A204.1 (cell line): ENCODE measurements at regions not wholly inside any gene's neighbourhood (a gene's known extent, or its start where the extent isn't known, plus 50 kb on each side); places are given as distances from the start of the nearest gene placed in this dataset.

ENCODE experiments used
- FAIRE-seq: peaks from 2 replicates; lab custom pipeline; 2012; peaks lifted over from hg19 to GRCh38; lab: Jason Lieb, UNC

DNA sequence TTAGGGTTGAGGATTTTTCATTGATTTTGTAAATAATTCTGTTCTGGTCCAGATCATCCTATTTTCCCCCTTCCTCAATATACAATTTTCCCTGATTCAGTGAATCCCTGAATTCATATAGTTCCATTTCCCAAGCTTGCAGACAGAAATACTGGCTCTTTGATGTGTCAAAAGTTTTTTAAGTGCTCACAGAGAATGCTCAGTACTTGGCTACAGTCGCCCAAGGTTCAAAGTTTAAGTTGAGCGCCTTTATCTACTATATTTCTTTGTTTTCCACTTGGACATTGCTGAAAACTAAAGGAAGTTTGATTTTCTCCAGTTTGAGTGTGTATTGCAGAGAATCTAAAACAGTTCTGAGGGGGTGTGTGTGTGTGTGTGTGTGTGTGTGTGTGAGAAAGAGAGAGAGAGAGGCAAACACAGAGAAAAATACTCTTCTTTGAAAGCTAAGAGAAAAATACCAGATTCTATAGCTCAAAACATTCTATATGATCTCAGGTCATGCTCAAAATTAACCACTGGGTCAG, 136.2 kb upstream of the ACO1 start:
- FAIRE-seq: no peak

GRCh38 chr9:32251539-32251938, 132.9 kb upstream of the ACO1 start:
- peak; percentile 89 for FAIRE-seq

- FAIRE-seq: no peak
Measured at GRCh38 chr9:32253731-32254130, 130.7 kb upstream of the ACO1 start.

GRCh38 chr9:32255026-32255425, 129.4 kb upstream of the ACO1 start:
- FAIRE-seq: no peak

DNA sequence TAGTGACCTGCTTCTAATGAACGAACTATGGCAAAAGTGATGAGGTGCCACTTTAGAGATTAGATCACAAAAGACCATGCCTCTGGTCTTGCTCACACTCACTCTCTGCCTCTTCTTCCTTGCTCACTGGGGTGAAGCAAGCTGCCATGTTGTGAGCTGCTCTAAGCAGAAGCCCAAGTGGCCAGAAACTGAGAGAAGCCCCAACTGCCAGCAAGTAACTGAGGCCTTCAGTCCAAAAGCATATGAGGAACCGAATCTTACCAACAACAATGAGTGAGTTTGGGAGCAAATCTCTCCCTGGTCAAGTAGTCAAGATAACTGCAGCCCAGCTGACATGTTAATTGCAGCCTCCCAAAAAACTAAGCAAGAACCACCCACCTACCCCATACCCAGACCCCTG, 126.0 kb upstream of the ACO1 start:
- FAIRE-seq: no peak

DNA sequence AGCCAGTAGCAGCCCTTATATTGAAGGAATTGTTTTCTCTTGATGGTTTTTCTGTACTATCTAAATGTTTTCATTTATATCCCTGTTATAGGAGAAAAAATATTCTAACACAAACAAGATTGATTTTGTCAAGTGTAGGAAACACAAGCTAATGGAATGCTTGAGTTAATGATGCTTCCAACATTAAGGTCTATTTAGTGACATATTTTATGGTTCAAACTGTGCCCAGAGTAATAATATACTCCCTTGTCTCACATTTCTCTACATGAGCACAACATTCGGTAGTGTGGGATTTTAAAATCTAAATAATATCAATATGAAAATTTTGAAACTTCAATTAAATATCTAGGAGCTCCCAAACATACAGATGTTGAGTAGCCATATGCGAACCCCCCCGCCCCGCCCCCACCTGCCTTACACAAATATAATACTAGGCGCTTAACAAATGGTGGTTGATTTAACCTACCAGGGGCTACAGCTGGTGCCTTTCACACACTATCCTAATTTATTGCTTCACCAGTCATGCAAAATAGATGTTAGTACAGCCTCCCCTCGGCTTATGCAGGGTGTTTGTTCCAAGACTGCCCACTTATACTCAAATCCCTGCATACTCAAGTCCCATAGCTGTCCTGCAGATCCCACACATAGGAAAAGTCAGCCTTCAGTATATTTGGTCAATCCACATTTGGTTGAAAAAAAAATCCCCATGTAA, 124.1 kb upstream of the ACO1 start:
- no peak for FAIRE-seq

- no peak for FAIRE-seq
Measured at GRCh38 chr9:32264170-32264864, 120.1 kb upstream of the ACO1 start.

GRCh38 chr9:32265037-32265436, 119.4 kb upstream of the ACO1 start:
- FAIRE-seq: no peak

DNA sequence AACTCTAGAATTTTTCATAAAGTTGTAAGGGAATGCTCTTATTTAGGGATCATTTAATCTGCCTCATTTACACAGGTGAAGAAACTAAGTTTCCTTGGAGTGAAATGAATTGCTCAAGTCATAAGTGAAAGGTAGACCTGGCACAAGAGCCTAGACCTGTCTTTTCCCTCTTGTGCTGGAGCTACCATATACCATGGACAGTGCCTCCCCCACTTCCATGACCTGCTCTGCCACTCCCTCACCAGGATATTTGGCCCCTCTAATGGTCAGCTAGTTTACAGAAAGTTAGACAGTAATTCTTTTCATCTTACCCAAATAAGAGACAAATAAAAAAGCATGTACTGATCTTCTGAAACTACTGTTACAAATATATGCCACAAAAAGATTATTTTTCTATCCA, 105.5 kb upstream of the ACO1 start:
- FAIRE-seq: no peak

DNA sequence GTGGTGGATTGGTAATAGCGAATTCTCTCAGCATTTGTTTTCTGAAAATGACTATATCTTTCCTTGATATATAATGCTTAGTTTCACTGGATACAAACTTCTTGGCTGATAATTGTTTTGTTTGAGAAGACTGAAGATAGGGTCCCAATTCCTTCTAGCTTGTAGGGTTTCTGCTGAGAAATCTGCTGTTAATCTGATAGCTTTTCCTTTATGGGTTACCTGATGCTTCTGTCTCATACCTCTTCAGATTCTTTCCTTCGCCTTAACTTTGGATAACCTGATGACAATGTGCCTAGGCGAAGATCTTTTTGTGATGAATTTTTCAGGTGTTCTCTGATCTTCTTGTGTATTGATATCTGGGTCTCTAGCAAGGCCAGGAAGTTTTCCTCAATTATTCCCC, 94.7 kb upstream of the ACO1 start:
- FAIRE-seq: no peak

DNA sequence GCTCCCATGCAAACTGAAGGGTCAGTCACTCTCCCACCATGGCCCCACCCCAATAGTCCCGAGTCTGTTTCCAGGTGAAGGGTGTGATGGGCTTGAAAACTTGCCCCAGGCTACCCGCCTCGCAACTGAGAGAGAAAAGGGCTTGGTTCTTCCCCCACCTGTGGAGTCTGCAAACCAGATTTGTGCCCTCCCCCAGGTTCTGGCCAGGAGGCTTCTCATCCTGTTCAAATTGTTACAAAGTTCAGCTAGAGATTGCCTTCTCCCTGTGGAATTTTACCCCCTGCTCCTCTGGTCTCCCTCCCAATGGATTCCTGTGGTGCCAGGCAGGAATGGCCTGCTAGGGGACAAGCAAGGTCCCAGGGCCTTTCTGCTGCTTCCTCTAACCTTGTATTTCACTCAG, 93.1 kb upstream of the ACO1 start:
- no peak for FAIRE-seq

GRCh38 chr9:32292611-32293010, 91.8 kb upstream of the ACO1 start:
- no peak for FAIRE-seq

DNA sequence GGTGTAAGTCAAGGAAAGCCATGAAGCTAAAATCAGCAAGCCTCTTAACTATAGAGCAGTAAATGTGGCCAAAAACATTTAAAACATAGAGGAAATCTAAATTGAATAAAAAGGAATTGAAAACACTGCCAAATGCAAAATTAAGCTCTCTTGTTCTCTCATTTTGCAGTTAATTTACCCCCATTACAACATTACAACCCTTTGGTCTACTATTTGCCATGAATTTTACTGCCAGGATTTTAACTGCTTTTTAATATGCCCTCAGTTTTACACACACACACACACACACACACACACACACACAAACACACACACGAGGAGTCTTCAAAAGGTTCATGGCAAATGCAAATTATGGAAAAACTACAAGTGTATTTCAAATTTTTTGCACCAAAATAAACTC, 91.4 kb upstream of the ACO1 start:
- no peak for FAIRE-seq

DNA sequence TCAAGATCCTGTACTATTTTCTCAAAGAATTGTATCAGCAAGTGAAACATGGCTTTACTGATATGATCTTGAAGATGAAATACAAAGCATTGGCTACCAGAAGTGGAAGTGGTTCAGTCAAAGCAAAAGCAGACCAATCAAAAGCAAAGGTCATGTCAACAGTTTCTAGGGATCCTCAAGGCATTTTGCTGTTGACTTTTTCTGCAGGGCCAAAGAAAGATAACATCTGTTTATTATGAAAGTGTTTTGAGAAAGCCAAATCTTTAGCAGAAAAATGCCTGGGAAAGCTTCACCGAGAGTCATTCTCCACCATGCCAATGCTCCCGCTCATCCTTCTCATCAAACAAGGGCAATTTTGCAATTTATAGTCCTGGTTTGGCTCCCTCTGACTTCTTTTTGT, 90.3 kb upstream of the ACO1 start:
- no peak for FAIRE-seq

DNA sequence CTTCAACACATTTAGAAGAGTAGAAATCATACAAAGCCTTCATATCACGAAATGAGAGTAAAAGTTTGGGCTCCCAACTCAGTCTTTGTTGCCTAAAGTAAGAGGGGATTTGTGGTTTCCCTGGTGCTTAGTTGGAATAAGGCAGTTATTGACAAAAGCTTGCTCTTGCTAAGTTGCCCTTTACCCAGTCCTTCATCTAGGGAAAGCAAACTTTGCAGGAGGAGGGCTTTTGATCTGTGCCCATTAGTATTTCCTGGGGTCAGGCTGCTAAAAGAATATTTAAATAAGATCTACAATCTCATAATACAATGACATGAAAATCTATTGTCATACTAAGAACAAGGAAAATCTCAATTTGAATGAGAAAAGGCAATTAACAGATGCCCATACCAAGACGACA, 84.1 kb upstream of the ACO1 start:
- FAIRE-seq: no peak

GRCh38 chr9:32304495-32304894, 79.9 kb upstream of the ACO1 start:
- no peak for FAIRE-seq

- no peak for FAIRE-seq
Measured at GRCh38 chr9:32306006-32306405, 78.4 kb upstream of the ACO1 start.

DNA sequence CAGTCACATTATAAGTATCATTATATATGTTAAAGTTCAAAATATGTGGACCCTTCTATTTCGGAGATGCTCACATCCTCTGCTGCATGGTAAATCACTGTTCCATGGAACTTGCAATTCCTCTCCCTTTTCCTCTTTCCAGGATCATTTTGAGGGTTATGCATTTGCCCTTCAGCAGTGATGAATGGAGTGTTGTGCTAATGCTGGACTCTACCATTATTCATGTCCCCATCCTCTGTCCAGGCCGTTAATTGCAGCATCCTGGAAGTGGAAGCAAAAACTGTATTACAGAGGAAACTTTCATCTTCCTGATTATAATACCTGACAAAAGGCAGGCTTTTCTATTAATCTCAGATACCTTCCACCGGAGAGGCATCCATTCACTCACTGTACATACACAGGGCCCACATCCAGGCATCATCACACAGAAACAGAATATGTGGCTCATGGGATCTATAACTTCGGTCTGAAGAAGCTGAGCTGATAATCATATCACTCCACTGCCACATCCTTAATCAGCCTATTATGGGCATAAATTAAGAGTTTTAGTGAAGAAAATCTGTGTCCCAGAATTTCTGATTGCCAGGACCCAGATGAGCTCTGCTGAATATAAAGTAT, 65.0 kb upstream of the ACO1 start:
- no peak for FAIRE-seq

DNA sequence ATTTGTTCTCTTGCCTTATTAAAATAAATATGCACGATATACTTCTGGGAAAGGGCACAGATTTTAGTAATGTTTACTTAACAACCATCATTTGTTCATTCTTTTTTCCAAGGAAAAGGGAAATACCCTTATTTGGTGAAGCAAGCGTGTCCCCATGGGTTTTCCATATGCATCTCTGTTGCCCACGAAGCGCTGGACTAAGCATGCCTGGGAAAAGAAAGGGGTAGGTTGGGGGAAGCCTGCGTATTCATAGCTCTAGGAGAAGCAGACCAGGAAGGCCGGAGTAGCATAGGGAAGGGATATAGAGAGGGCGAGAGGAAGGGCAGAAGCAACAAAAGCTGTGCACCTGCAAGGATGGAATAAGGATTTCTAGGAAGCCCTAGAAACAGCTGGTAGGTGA, 61.8 kb upstream of the ACO1 start:
- no peak for FAIRE-seq

GRCh38 chr9:32326146-32326545, 58.3 kb upstream of the ACO1 start:
- no peak for FAIRE-seq

- no peak for FAIRE-seq
Measured at GRCh38 chr9:32331240-32331639, 53.2 kb upstream of the ACO1 start.

DNA sequence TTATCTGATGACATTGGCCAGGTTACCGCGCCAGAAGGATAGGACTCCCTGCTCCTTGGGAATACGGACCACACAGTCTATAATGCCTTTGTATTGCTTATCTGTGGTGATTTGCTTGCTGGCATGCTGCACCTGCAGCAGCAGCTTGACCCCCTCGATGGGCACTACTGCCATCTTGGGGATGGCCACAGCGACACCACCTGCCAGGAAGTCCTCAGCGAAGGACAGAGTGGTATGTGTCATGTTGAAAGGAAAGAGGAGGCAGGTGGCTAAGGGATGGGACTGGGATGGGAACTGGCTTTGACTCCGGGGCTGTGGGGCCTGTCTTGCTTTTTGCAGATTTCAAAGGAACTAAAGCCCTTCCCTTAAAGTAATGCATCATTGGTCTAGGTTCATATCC, 50.3 kb upstream of the ACO1 start:
- no peak for FAIRE-seq
